ENCODE measurements at regions not wholly inside any gene's neighbourhood (a gene's known extent, or its start where the extent isn't known, plus 50 kb on each side); places are given as distances from the start of the nearest gene placed in this dataset.

- TF ChIP-seq YY1 (IDR thresholded peaks at IDR 0.05): no peak
- TF ChIP-seq CTCF (IDR thresholded peaks at IDR 0.05; ENCODE audit: low read depth, low read length, missing input control): no peak
- no peak for TF ChIP-seq MAX (IDR thresholded peaks at IDR 0.05)
- no peak for TF ChIP-seq REST (IDR thresholded peaks at IDR 0.05)
- no peak for TF ChIP-seq ZBTB33 (IDR thresholded peaks at IDR 0.05)
Measured at GRCh38 chr7:156106107-156106426, 293.8 kb upstream of the SHH start.
